Suprapubic skin (tissue), 3 donors: ENCODE measurements at regions not wholly inside any gene's neighbourhood (a gene's known extent, or its start where the extent isn't known, plus 50 kb on each side); places are given as distances from the start of the nearest gene placed in this dataset.

ENCODE experiments used
- CTCF ChIP-seq, 2 donors: fragments of 200-600 bp in 1 of 2; fragments of 450-650 bp in 1 of 2; sonication (generic) in 1 of 2; IDR thresholded peaks; one replicate each; pipeline ENCODE4 v1.5.1; 2016 to 2019; ENCODE audit warnings: antibody characterized with exemption in 2 of 2, mild to moderate bottlenecking in 1 of 2, moderate library complexity in 1 of 2
- EP300 ChIP-seq: sonication (generic); formaldehyde crosslinking; IDR thresholded peaks from one replicate; pipeline ENCODE4 v1.6.1; 2017; ENCODE audit warnings: antibody characterized with exemption
- POLR2A ChIP-seq, 2 donors: fragments of 450-650 bp; IDR thresholded peaks; one replicate each; pipeline ENCODE4 v1.6.1; 2017; ENCODE audit warnings: antibody characterized with exemption in 2 of 2, mild to moderate bottlenecking in 2 of 2, moderate library complexity in 2 of 2

- TF ChIP-seq POLR2A (IDR thresholded peaks at IDR 0.05) (no peak), CTCF (IDR thresholded peaks at IDR 0.05) (no peak), EP300 (no peak)
These were observed 112.3 kb upstream of the RAD23B start for GRCh38 chr9:107170801-107171200.
